Endodermal cell (in vitro differentiated cells): ENCODE measurements at regions not wholly inside any gene's neighbourhood (a gene's known extent, or its start where the extent isn't known, plus 50 kb on each side); places are given as distances from the start of the nearest gene placed in this dataset.

Experiments
- DNase-seq: peaks from one replicate; pipeline ENCODE4 v3.0.0-alpha.2; 2017
- H3K27ac ChIP-seq: 2 replicates; pipeline ENCODE4 v1.5.1; 2013; ENCODE audit warnings: mild to moderate bottlenecking, low read depth, low read length, moderate library complexity
- H3K27me3 ChIP-seq: 2 replicates; pipeline ENCODE4 v1.6.1; 2013; ENCODE audit warnings: mild to moderate bottlenecking, low read length, moderate library complexity; ENCODE audit not compliant: insufficient read depth, control insufficient read depth, poor library complexity, severe bottlenecking
- H3K36me3 ChIP-seq: 2 replicates; pipeline ENCODE4 v1.7.0; 2013; ENCODE audit warnings: mild to moderate bottlenecking, low read length, moderate library complexity; ENCODE audit not compliant: control insufficient read depth, insufficient read depth
- H3K4me1 ChIP-seq: one replicate; pipeline ENCODE4 v1.7.0; 2013; ENCODE audit warnings: low read length; ENCODE audit not compliant: control insufficient read depth, insufficient read depth
- H3K4me3 ChIP-seq: 2 replicates; pipeline ENCODE4 v1.5.1; 2013; ENCODE audit warnings: mild to moderate bottlenecking, low read length, moderate library complexity
- H3K9ac ChIP-seq: 2 replicates; pipeline ENCODE4 v1.6.1; 2013; ENCODE audit warnings: mild to moderate bottlenecking, low read length, moderate library complexity; ENCODE audit not compliant: poor library complexity, severe bottlenecking; ENCODE audit errors: extremely low read depth
- H3K9me3 ChIP-seq: 2 replicates; pipeline ENCODE4 v1.6.1; 2013; ENCODE audit warnings: mild to moderate bottlenecking, low read length, moderate library complexity; ENCODE audit not compliant: control insufficient read depth
- H3K27ac Mint-ChIP-seq: 2 replicates; pipeline ENCODE4 v1.8.0; 2020; ENCODE audit warnings: mixed read lengths
- H3K27me3 Mint-ChIP-seq: 2 replicates; pipeline ENCODE4 v1.8.0; 2021; ENCODE audit warnings: mild to moderate bottlenecking, mixed read lengths; ENCODE audit not compliant: insufficient read depth
- H3K36me3 Mint-ChIP-seq: 2 replicates; pipeline ENCODE4 v1.8.0; 2020; ENCODE audit warnings: low read depth, mixed read lengths
- H3K4me1 Mint-ChIP-seq: 2 replicates; pipeline ENCODE4 v1.8.0; 2020; ENCODE audit warnings: mixed read lengths
- H3K4me3 Mint-ChIP-seq: 2 replicates; pipeline ENCODE4 v1.8.0; 2020; ENCODE audit warnings: mild to moderate bottlenecking, moderate library complexity, mixed read lengths
- H3K9me3 Mint-ChIP-seq: 2 replicates; pipeline ENCODE4 v1.8.0; 2020; ENCODE audit warnings: mild to moderate bottlenecking, mixed read lengths
- WGBS, 2 experiments: methylation state at CpG; one replicate each; pipeline versions ENCODE4 v1.1.5 to v1.1.7; 2013; ENCODE audit warnings: missing lambda C conversion rate in 2 of 2, mixed read lengths in 1 of 2; ENCODE audit not compliant: insufficient coverage in 1 of 2, insufficient read length in 1 of 2; 5-methylcytosine and 5-hydroxymethylcytosine counted together
- TF ChIP-seq, protein P1 (sequence below): fragments of 200-600 bp; sonication (generic); conservative IDR thresholded peaks from 2 replicates; pipeline ENCODE4 v1.5.0; 2021; ENCODE audit warnings: antibody characterized with exemption, mild to moderate bottlenecking

DNA sequence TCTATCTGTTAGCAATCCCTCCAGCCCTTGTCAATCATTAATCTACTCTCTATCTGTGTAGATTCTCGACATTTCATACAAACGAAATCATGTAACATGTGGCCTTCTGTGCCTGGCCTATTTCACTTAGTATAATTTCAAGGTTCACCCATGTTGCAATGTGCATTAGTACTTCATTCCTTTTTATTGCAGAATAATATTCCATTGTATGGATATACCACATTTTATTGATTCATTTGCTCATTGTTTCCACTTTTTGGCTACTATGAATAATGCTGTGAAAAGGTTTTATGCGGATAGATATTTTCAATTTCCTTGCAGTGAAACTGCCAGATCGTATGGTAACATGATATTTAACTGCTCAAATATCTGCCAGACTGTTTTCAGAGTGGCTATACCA lies 100.1 kb downstream of the MIAT start:
- DNase-seq: no peak
- Mint-ChIP-seq H3K36me3 (peaks cover 5% of the 10 kb centered on the region), H3K27me3 (peaks cover 3% of the 10 kb centered on the region), H3K27ac (no peak overlapping the region), H3K4me1 (no peaks in the 10 kb centered on the region), H3K9me3 (peaks cover 11% of the 10 kb centered on the region), H3K4me3 (no peak overlapping the region)
- TF ChIP-seq, protein P1, sequence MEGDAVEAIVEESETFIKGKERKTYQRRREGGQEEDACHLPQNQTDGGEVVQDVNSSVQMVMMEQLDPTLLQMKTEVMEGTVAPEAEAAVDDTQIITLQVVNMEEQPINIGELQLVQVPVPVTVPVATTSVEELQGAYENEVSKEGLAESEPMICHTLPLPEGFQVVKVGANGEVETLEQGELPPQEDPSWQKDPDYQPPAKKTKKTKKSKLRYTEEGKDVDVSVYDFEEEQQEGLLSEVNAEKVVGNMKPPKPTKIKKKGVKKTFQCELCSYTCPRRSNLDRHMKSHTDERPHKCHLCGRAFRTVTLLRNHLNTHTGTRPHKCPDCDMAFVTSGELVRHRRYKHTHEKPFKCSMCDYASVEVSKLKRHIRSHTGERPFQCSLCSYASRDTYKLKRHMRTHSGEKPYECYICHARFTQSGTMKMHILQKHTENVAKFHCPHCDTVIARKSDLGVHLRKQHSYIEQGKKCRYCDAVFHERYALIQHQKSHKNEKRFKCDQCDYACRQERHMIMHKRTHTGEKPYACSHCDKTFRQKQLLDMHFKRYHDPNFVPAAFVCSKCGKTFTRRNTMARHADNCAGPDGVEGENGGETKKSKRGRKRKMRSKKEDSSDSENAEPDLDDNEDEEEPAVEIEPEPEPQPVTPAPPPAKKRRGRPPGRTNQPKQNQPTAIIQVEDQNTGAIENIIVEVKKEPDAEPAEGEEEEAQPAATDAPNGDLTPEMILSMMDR: no peak
- no peaks in the 10 kb centered on the region for H3K4me1 ChIP-seq
- H3K9ac ChIP-seq: no peak overlapping the region
- 90 to 93% methylated on average over 4 of the region's 4 CpGs for WGBS, 2 experiments
- H3K36me3 ChIP-seq: no peaks in the 10 kb centered on the region
- no peak overlapping the region for H3K4me3 ChIP-seq
- H3K27ac ChIP-seq: no peak overlapping the region
- peaks cover 10% of the 10 kb centered on the region for H3K9me3 ChIP-seq
- H3K27me3 ChIP-seq: no peaks in the 10 kb centered on the region

DNA sequence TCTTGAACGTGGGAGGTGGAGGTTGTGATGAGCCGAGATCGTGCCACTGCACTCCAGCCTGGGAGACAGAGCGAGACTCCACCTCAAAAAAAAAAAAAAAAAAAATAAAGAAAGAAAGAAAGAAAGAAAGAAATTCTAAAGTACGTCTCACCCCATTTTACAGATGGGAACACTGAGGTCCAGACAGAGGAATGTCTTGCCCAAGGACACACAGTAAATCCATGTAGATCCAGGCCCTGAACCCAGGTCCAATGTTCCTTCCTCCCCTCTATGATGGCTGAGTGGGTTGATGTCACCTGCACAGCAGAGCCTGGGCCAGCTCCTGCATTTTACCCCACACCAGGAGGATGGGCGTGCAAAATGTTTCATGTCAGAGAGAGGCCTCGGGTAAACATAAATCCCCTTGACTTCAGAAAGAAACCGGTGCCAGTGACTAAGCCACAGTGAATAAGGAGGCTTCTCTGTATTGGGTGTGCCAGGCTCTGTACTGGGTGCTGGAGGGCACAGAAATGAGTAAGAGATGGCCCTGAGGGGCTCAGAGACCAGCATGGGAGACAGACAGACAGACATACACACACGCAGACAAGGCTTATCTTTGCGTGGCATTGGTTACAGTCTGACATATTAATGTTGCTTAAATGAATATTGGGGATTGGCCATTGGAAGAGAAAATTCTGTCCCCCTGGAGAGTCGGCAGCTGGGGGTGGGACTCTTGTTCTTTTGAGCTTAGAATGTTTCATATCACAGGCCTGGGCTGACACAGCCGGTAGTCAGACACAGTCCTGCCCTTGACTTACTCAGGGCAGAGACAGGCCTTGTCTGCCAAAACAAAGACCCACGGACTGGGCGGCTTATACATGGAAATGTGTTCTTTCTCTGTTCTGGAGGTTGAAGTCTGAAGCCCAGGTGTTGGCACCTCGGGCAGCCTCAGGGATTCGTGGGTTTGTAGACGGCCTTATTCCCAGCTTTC lies 105.4 kb downstream of the MIAT start:
- Mint-ChIP-seq H3K36me3 (peaks cover 8% of the 10 kb centered on the region), H3K4me3 (no peak overlapping the region), H3K4me1 (peaks cover 26% of the 10 kb centered on the region), H3K27me3 (peaks cover 3% of the 10 kb centered on the region), H3K27ac (no peak overlapping the region), H3K9me3 (peaks cover 14% of the 10 kb centered on the region)
- Histone ChIP-seq H3K4me1 (peaks cover 6% of the 10 kb centered on the region), H3K4me3 (no peak overlapping the region), H3K36me3 (no peaks in the 10 kb centered on the region), H3K9me3 (peaks cover 16% of the 10 kb centered on the region), H3K27ac (no peak overlapping the region), H3K27me3 (no peaks in the 10 kb centered on the region), H3K9ac (no peak overlapping the region)
- TF ChIP-seq, protein P1: no peak
- 93 to 96% methylated on average over 8 to 14 of the region's 17 CpGs for WGBS, 2 experiments
- DNase-seq: no peak

DNA sequence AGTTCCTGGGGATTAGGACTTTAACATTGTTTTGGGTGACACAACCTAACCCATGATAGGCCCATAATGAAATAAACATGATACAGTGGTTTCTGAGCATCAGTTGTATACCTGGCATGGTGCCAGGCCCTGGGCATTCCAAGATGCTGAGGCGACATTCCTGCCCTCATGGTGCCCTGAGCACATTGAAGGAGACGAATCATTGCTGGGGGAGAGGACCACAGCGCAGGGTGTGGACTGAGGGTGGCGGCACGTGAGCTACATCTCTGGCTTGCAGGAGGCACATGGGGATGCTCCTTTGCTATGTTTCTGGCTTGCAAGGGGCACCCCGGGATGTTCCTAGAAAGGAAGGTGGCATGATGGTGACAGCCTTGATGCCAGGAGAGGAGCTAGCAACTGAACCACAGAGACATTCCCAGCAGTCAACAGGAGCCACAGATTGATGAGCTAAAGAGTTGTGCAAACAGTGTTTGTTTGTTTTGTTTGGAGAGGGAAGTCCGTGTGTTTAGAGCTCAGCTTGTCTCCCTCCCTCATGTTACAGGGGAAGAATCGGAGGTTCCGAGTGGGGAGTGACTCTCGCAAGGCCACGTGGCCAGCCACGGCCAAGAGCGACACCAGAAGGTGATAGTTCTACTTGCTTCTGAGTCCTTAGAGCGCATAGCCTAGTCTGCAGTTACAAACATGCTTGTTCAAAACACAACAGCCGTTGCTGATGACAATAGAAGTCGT lies 106.4 kb downstream of the MIAT start:
- peaks cover 8% of the 10 kb centered on the region for H3K36me3 Mint-ChIP-seq
- DNase-seq: peak; percentile 58
- H3K4me3 Mint-ChIP-seq: no peak overlapping the region
- peaks cover 13% of the 10 kb centered on the region for H3K9me3 Mint-ChIP-seq
- no peaks in the 10 kb centered on the region for H3K27me3 ChIP-seq
- no peak overlapping the region for H3K9ac ChIP-seq
- WGBS, 2 experiments: 72 to 85% methylated on average over 13 to 16 of the region's 16 CpGs
- TF ChIP-seq, protein P1: no peak
- peaks cover 6% of the 10 kb centered on the region for H3K4me1 ChIP-seq
- no peak overlapping the region for H3K4me3 ChIP-seq
- H3K36me3 ChIP-seq: no peaks in the 10 kb centered on the region
- no peak overlapping the region for H3K27ac ChIP-seq
- H3K27me3 Mint-ChIP-seq: peaks cover 3% of the 10 kb centered on the region
- peak overlapping the region; percentile 28 for H3K27ac Mint-ChIP-seq
- peaks cover 14% of the 10 kb centered on the region for H3K9me3 ChIP-seq
- peaks cover 26% of the 10 kb centered on the region for H3K4me1 Mint-ChIP-seq
